Esophagus muscularis mucosa (tissue), 3 donors: ENCODE measurements at regions not wholly inside any gene's neighbourhood (a gene's known extent, or its start where the extent isn't known, plus 50 kb on each side); places are given as distances from the start of the nearest gene placed in this dataset.

Experiments used
- POLR2A ChIP-seq: fragments of 450-650 bp; IDR thresholded peaks from one replicate; pipeline ENCODE4 v1.6.1; 2017; ENCODE audit warnings: antibody characterized with exemption, moderate library complexity, mild to moderate bottlenecking, low read depth
- POLR2AphosphoS5 ChIP-seq, 2 donors: sonication (generic); formaldehyde crosslinking; IDR thresholded peaks; one replicate each; pipeline ENCODE4 v1.6.1; 2017; ENCODE audit warnings: antibody characterized with exemption in 2 of 2
- TF ChIP-seq, protein P1 (sequence below), 3 experiments: fragments of 200-600 bp in 2 of 3; fragments of 450-650 bp in 1 of 3; sonication (generic) in 2 of 3; IDR thresholded peaks; one replicate each; pipeline ENCODE4 v1.5.1; 2017 to 2019; ENCODE audit warnings: antibody characterized with exemption in 3 of 3, mild to moderate bottlenecking in 2 of 3, moderate library complexity in 1 of 3

GRCh38 chr2:64928813-64929212 lies 60.4 kb upstream of the SLC1A4 start:
- TF ChIP-seq POLR2A, result no peak
- no peak for TF ChIP-seq POLR2AphosphoS5 (IDR thresholded peaks at IDR 0.05)
- TF ChIP-seq, protein P1, sequence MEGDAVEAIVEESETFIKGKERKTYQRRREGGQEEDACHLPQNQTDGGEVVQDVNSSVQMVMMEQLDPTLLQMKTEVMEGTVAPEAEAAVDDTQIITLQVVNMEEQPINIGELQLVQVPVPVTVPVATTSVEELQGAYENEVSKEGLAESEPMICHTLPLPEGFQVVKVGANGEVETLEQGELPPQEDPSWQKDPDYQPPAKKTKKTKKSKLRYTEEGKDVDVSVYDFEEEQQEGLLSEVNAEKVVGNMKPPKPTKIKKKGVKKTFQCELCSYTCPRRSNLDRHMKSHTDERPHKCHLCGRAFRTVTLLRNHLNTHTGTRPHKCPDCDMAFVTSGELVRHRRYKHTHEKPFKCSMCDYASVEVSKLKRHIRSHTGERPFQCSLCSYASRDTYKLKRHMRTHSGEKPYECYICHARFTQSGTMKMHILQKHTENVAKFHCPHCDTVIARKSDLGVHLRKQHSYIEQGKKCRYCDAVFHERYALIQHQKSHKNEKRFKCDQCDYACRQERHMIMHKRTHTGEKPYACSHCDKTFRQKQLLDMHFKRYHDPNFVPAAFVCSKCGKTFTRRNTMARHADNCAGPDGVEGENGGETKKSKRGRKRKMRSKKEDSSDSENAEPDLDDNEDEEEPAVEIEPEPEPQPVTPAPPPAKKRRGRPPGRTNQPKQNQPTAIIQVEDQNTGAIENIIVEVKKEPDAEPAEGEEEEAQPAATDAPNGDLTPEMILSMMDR (IDR thresholded peaks at IDR 0.05), result no peak
